GM23338 (cell line): ENCODE measurements at regions not wholly inside any gene's neighbourhood (a gene's known extent, or its start where the extent isn't known, plus 50 kb on each side); places are given as distances from the start of the nearest gene placed in this dataset.

ENCODE experiments used
- CREB1 ChIP-seq: fragments of 250-450 bp; sonication (Bioruptor Pico); IDR thresholded peaks from 2 replicates; pipeline ENCODE4 v1.5.0; 2020; ENCODE audit warnings: low read depth, mild to moderate bottlenecking, moderate library complexity
- CTCF ChIP-seq, 2 experiments: fragments of 200-600 bp in 1 of 2; sonication (generic) in 1 of 2; conservative IDR thresholded peaks; 2 replicates each; pipeline versions ENCODE4 v1.5.1 to v1.6.1; 2016 to 2017; ENCODE audit warnings: antibody characterized with exemption in 2 of 2, low read depth in 2 of 2, mild to moderate bottlenecking in 2 of 2, moderate library complexity in 1 of 2
- ETS1 ChIP-seq: IDR thresholded peaks from 2 replicates; pipeline ENCODE4 v1.6.1; 2016; ENCODE audit warnings: antibody characterized with exemption
- EZH2 ChIP-seq: fragments of 200-600 bp; sonication (generic); IDR thresholded peaks from one replicate; pipeline ENCODE4 v1.8.0; 2017; ENCODE audit warnings: antibody characterized with exemption, mild to moderate bottlenecking, low read depth; ENCODE audit not compliant: unreplicated experiment
- EZH2phosphoT487 ChIP-seq: fragments of 200-600 bp; sonication (generic); IDR thresholded peaks from one replicate; pipeline ENCODE4 v1.8.1; 2018; ENCODE audit warnings: antibody characterized with exemption; ENCODE audit not compliant: unreplicated experiment
- POLR2AphosphoS5 ChIP-seq: IDR thresholded peaks from 2 replicates; pipeline ENCODE4 v1.6.1; 2016; ENCODE audit warnings: antibody characterized with exemption, low read depth

- TF ChIP-seq CTCF (conservative IDR thresholded peaks at IDR 0.05; ENCODE audit: low read depth in 2 of 2) = peak; percentile 58 to 78
- no peak for TF ChIP-seq POLR2AphosphoS5
- no peak for TF ChIP-seq EZH2
- no peak for TF ChIP-seq CREB1 (CRISPR knock-in tag)
- no peak for TF ChIP-seq EZH2phosphoT487
- no peak for TF ChIP-seq ETS1
These were observed 59.2 kb upstream of the TSPAN8 start for GRCh38 chr12:71216725-71217579.
